MCF 10A (cell line): ENCODE measurements at regions not wholly inside any gene's neighbourhood (a gene's known extent, or its start where the extent isn't known, plus 50 kb on each side); places are given as distances from the start of the nearest gene placed in this dataset.
A peak's percentile ranks its signal among the peaks of the same experiment; 100 is the strongest.

Experiments
- BruUV-seq: library from RNA; stranded (reverse); fragments of 400-500 nt; replicated peaks from 2 replicates; lab custom pipeline; 2021; lab: Mats Ljungman, UMichigan
- CTCF ChIA-PET: fragments of 300-600 bp; sonication (Branson Sonifier 250); formaldehyde crosslinking; extraction: SDS; loops from one replicate; lab custom pipeline; 2021; ENCODE audit warnings: antibody characterized with exemption, inconsistent platforms; lab: Yijun Ruan, JAX
- POLR2A ChIA-PET: fragments of 300-600, 350-650 bp; sonication (Branson Sonifier 250); formaldehyde crosslinking; extraction: SDS; loops from one replicate; lab custom pipeline; 2020; ENCODE audit warnings: antibody characterized with exemption, inconsistent platforms; lab: Yijun Ruan, JAX
- DNase-seq: peaks from one replicate; pipeline ENCODE4 v3.0.0-alpha.2; 2018; ENCODE audit not compliant: unreplicated experiment
- H3K27ac Mint-ChIP-seq: one replicate; pipeline ENCODE4 v1.8.0; 2022; ENCODE audit warnings: mild to moderate bottlenecking, low read depth, mixed read lengths; ENCODE audit not compliant: unreplicated experiment
- H3K27me3 Mint-ChIP-seq: one replicate; pipeline ENCODE4 v1.8.0; 2022; ENCODE audit warnings: mixed read lengths; ENCODE audit not compliant: insufficient read depth, unreplicated experiment
- H3K36me3 Mint-ChIP-seq: one replicate; pipeline ENCODE4 v1.8.0; 2022; ENCODE audit warnings: mild to moderate bottlenecking, moderate library complexity, mixed read lengths; ENCODE audit not compliant: insufficient read depth, unreplicated experiment
- H3K4me1 Mint-ChIP-seq: one replicate; pipeline ENCODE4 v1.8.0; 2022; ENCODE audit warnings: mixed read lengths; ENCODE audit not compliant: insufficient read depth, unreplicated experiment
- H3K4me3 Mint-ChIP-seq: one replicate; pipeline ENCODE4 v1.8.0; 2022; ENCODE audit warnings: mild to moderate bottlenecking, moderate library complexity, mixed read lengths; ENCODE audit not compliant: unreplicated experiment
- H3K9me3 Mint-ChIP-seq: one replicate; pipeline ENCODE4 v1.8.0; 2022; ENCODE audit warnings: mixed read lengths; ENCODE audit not compliant: unreplicated experiment
- CTCF ChIP-seq: fragments of 200-600 bp; IDR thresholded peaks from one replicate; pipeline ENCODE4 v1.8.0; 2022; ENCODE audit warnings: antibody characterized with exemption, mild to moderate bottlenecking; ENCODE audit not compliant: unreplicated experiment
- intact Hi-C: fragments of 100-400 bp; cut with micrococcal nuclease; formaldehyde crosslinking; loops from 2 replicates; pipeline ENCODE4 v1.14.1; 2022

GRCh38 chr5:174229068-174229467, 183.6 kb downstream of the NSG2 start:
- CTCF ChIA-PET = interaction anchor here (0.6 to 1.5 kb wide), 2 partner anchors 82 to 256 kb away, joined by 4 to 5 read pairs; no protein-coding TSS in a partner anchor
- no peaks in the 10 kb centered on the region for H3K36me3 Mint-ChIP-seq
- DNase-seq = no peak
- BruUV-seq = no TSS peak
- H3K4me1 Mint-ChIP-seq = peaks cover 6% of the 10 kb centered on the region
- H3K27me3 Mint-ChIP-seq = no peaks in the 10 kb centered on the region
- H3K9me3 Mint-ChIP-seq = no peaks in the 10 kb centered on the region
- H3K27ac Mint-ChIP-seq = no peak overlapping the region
- no peak for TF ChIP-seq CTCF
- no peak overlapping the region for H3K4me3 Mint-ChIP-seq
- POLR2A ChIA-PET = no interaction called here
- intact Hi-C loops = no loop called here

GRCh38 chr5:174229514-174230370, 184.2 kb downstream of the NSG2 start:
- Mint-ChIP-seq H3K27ac (no peak overlapping the region), H3K36me3 (no peaks in the 10 kb centered on the region), H3K4me3 (no peak overlapping the region), H3K4me1 (peaks cover 6% of the 10 kb centered on the region), H3K9me3 (no peaks in the 10 kb centered on the region), H3K27me3 (no peaks in the 10 kb centered on the region)
- DNase-seq = peak; percentile 69
- BruUV-seq = no TSS peak
- ChIA-PET POLR2A (no interaction called here), CTCF (interaction anchor here (1.5 kb wide), 1 partner anchor 81 kb away, joined by 5 read pairs; no protein-coding TSS in a partner anchor)
- intact Hi-C loops = no loop called here
- no peak for TF ChIP-seq CTCF

- Mint-ChIP-seq H3K27me3 (no peaks in the 10 kb centered on the region), H3K9me3 (no peaks in the 10 kb centered on the region), H3K4me1 (peaks cover 6% of the 10 kb centered on the region), H3K27ac (no peak overlapping the region), H3K4me3 (no peak overlapping the region), H3K36me3 (no peaks in the 10 kb centered on the region)
- DNase-seq = peak; percentile 43
- ChIA-PET POLR2A (no interaction called here), CTCF (no interaction called here)
- intact Hi-C loops = no loop called here
- no peak for TF ChIP-seq CTCF
- no TSS peak for BruUV-seq
Observed at GRCh38 chr5:174231956-174232487, 186.5 kb downstream of the NSG2 start.

GRCh38 chr5:174234388-174234787, 188.9 kb downstream of the NSG2 start:
- intact Hi-C loops = no loop called here
- Mint-ChIP-seq H3K4me1 (peaks cover 6% of the 10 kb centered on the region), H3K4me3 (no peak overlapping the region), H3K9me3 (peaks cover 8% of the 10 kb centered on the region), H3K27ac (no peak overlapping the region), H3K27me3 (no peaks in the 10 kb centered on the region), H3K36me3 (no peaks in the 10 kb centered on the region)
- no peak for DNase-seq
- ChIA-PET CTCF (interaction anchor here (1.2 kb wide), 1 partner anchor 80 kb away, joined by 3 read pairs; no protein-coding TSS in a partner anchor), POLR2A (no interaction called here)
- BruUV-seq = no TSS peak
- no peak for TF ChIP-seq CTCF
